ENCODE measurements at regions not wholly inside any gene's neighbourhood (a gene's known extent, or its start where the extent isn't known, plus 50 kb on each side); places are given as distances from the start of the nearest gene placed in this dataset.
A peak's percentile ranks its signal among the peaks of the same experiment; 100 is the strongest.

GRCh38 chr14:101288436-101289229 lies 272.7 kb upstream of the DIO3 start:
- Histone ChIP-seq H3K27ac (replicated peaks in 1 of 4) (no peak overlapping the region), H3K9me3 (no peaks in the 10 kb centered on the region), H3K4me1 (no peaks in the 10 kb centered on the region), H3K27me3 (peaks cover 0 to 18% (median 0%) of the 10 kb centered on the region in 4 donors), H3K36me3 (no peaks in the 10 kb centered on the region), H3K4me3 (no peak overlapping the region)
- DNase-seq (ENCODE audit: extremely low spot score) = peak; percentile 72
- no peak for TF ChIP-seq CTCF (IDR thresholded peaks at IDR 0.05)
- no peak for TF ChIP-seq POLR2AphosphoS5 (IDR thresholded peaks at IDR 0.05)
- no peak for TF ChIP-seq EP300 (IDR thresholded peaks at IDR 0.05)
- no peak for TF ChIP-seq POLR2A (IDR thresholded peaks at IDR 0.05; ENCODE audit: low read depth)
- intact Hi-C loops (cut with DNase I) = no loop called here
- 79% methylated on average over 6 of the region's 20 CpGs for WGBS

- Histone ChIP-seq H3K4me1 (no peaks in the 10 kb centered on the region), H3K27ac (replicated peaks in 1 of 4) (no peak overlapping the region), H3K4me3 (no peak overlapping the region), H3K27me3 (peaks cover 0 to 18% (median 0%) of the 10 kb centered on the region in 4 donors), H3K36me3 (no peaks in the 10 kb centered on the region), H3K9me3 (no peaks in the 10 kb centered on the region)
- peak; percentile 80 for DNase-seq (ENCODE audit: extremely low spot score)
- intact Hi-C loops (cut with DNase I) = no loop called here
- WGBS = 94% methylated on average over 12 of the region's 13 CpGs
- TF ChIP-seq POLR2AphosphoS5 (IDR thresholded peaks at IDR 0.05) (no peak), POLR2A (IDR thresholded peaks at IDR 0.05; ENCODE audit: low read depth) (no peak), CTCF (IDR thresholded peaks at IDR 0.05) (no peak), EP300 (IDR thresholded peaks at IDR 0.05) (no peak)
Observed at GRCh38 chr14:101289230-101289690, 272.0 kb upstream of the DIO3 start.

GRCh38 chr14:101289911-101290310 lies 271.4 kb upstream of the DIO3 start:
- Histone ChIP-seq H3K4me1 (no peaks in the 10 kb centered on the region), H3K9me3 (no peaks in the 10 kb centered on the region), H3K4me3 (no peak overlapping the region), H3K27me3 (peaks cover 0 to 18% (median 0%) of the 10 kb centered on the region in 4 donors), H3K36me3 (no peaks in the 10 kb centered on the region), H3K27ac (replicated peaks in 1 of 4) (no peak overlapping the region)
- DNase-seq (ENCODE audit: extremely low spot score) = no peak
- TF ChIP-seq POLR2AphosphoS5 (IDR thresholded peaks at IDR 0.05) (no peak), CTCF (IDR thresholded peaks at IDR 0.05) (no peak), POLR2A (IDR thresholded peaks at IDR 0.05; ENCODE audit: low read depth) (no peak), EP300 (IDR thresholded peaks at IDR 0.05) (no peak)
- 85% methylated on average over 6 of the region's 7 CpGs for WGBS
- intact Hi-C loops (cut with DNase I) = no loop called here

- no peak overlapping the region for H3K27ac ChIP-seq (replicated peaks in 1 of 4)
- 81% methylated on average over 6 of the region's 6 CpGs for WGBS
- no peaks in the 10 kb centered on the region for H3K4me1 ChIP-seq
- H3K36me3 ChIP-seq = no peaks in the 10 kb centered on the region
- no peak overlapping the region for H3K4me3 ChIP-seq
- H3K9me3 ChIP-seq = no peaks in the 10 kb centered on the region
- DNase-seq (ENCODE audit: extremely low spot score) = no peak
- TF ChIP-seq POLR2AphosphoS5 (IDR thresholded peaks at IDR 0.05) = no peak
- intact Hi-C loops (cut with DNase I) = no loop called here
- peaks cover 0 to 14% (median 0%) of the 10 kb centered on the region in 4 donors for H3K27me3 ChIP-seq
Observed at GRCh38 chr14:101290611-101291010, 270.7 kb upstream of the DIO3 start.

- intact Hi-C loops (cut with DNase I) = no loop called here
- 62% methylated on average over 3 of the region's 3 CpGs for WGBS
- Histone ChIP-seq H3K27me3 (peaks cover 0 to 7% (median 0%) of the 10 kb centered on the region in 4 donors), H3K4me1 (no peaks in the 10 kb centered on the region), H3K4me3 (no peak overlapping the region), H3K36me3 (no peaks in the 10 kb centered on the region), H3K27ac (replicated peaks in 1 of 4) (no peak overlapping the region), H3K9me3 (no peaks in the 10 kb centered on the region)
- no peak for TF ChIP-seq POLR2A (IDR thresholded peaks at IDR 0.05; ENCODE audit: low read depth)
- TF ChIP-seq CTCF (IDR thresholded peaks at IDR 0.05) = no peak
- TF ChIP-seq POLR2AphosphoS5 (IDR thresholded peaks at IDR 0.05) = no peak
- no peak for TF ChIP-seq EP300 (IDR thresholded peaks at IDR 0.05)
- peak; percentile 68 for DNase-seq (ENCODE audit: extremely low spot score)
Observed at GRCh38 chr14:101291390-101291789, 269.9 kb upstream of the DIO3 start.
